NCI-H1105 (cell line): ENCODE measurements at regions not wholly inside any gene's neighbourhood (a gene's known extent, or its start where the extent isn't known, plus 50 kb on each side); places are given as distances from the start of the nearest gene placed in this dataset.
"Not testable (repeated sequence)": the region's sequence is repeated elsewhere in the genome, so short reads cannot be mapped to it uniquely, and the experiment has no call there.

Experiments
- DNase-seq: peaks from one replicate; lab custom pipeline; 2025; lab: John Stamatoyannopoulos, UW

GRCh38 chr14:25546826-25547225 lies 496.9 kb upstream of the STXBP6 start:
- DNase-seq, result no peak

- peak; percentile 45 for DNase-seq
Observed at GRCh38 chr14:25537846-25538455, 488.0 kb upstream of the STXBP6 start.

GRCh38 chr14:25526290-25526689 lies 476.3 kb upstream of the STXBP6 start:
- no peak for DNase-seq

GRCh38 chr14:25522926-25523325 lies 473.0 kb upstream of the STXBP6 start:
- no peak for DNase-seq

- DNase-seq, result no peak
Observed at GRCh38 chr14:25522116-25522515, 472.2 kb upstream of the STXBP6 start.

GRCh38 chr14:25521616-25522015 lies 471.7 kb upstream of the STXBP6 start:
- DNase-seq, result no peak

- no peak for DNase-seq
Observed at GRCh38 chr14:25520821-25521220, 470.9 kb upstream of the STXBP6 start.

GRCh38 chr14:25518364-25518763 lies 468.4 kb upstream of the STXBP6 start:
- no peak for DNase-seq

GRCh38 chr14:25516838-25517237 lies 466.9 kb upstream of the STXBP6 start:
- DNase-seq, result no peak

GRCh38 chr14:25508845-25509244 lies 458.9 kb upstream of the STXBP6 start:
- DNase-seq, result no peak

- no peak for DNase-seq
Observed at GRCh38 chr14:25501749-25502148, 451.8 kb upstream of the STXBP6 start.

- DNase-seq, result no peak
Observed at GRCh38 chr14:25488961-25489360, 439.0 kb upstream of the STXBP6 start.

- DNase-seq, result no peak
Observed at GRCh38 chr14:25485381-25485780, 435.4 kb upstream of the STXBP6 start.

- no peak for DNase-seq
Observed at GRCh38 chr14:25484906-25485305, 435.0 kb upstream of the STXBP6 start.

- DNase-seq, result no peak
Observed at GRCh38 chr14:25484235-25484634, 434.3 kb upstream of the STXBP6 start.

GRCh38 chr14:25477316-25478098 lies 427.6 kb upstream of the STXBP6 start:
- DNase-seq, result no peak

GRCh38 chr14:25472700-25473099 lies 422.8 kb upstream of the STXBP6 start:
- DNase-seq, result no peak

GRCh38 chr14:25464772-25465171 lies 414.8 kb upstream of the STXBP6 start:
- DNase-seq, result no peak

- DNase-seq, result no peak
Observed at GRCh38 chr14:25464078-25464477, 414.1 kb upstream of the STXBP6 start.

- DNase-seq, result no peak
Observed at GRCh38 chr14:25463480-25463879, 413.5 kb upstream of the STXBP6 start.

GRCh38 chr14:25461780-25462179 lies 411.8 kb upstream of the STXBP6 start:
- no peak for DNase-seq

GRCh38 chr14:25444381-25444780 lies 394.4 kb upstream of the STXBP6 start:
- no peak for DNase-seq

- not testable (repeated sequence) for DNase-seq
Observed at GRCh38 chr14:25440382-25440781, 390.4 kb upstream of the STXBP6 start.

GRCh38 chr14:25436906-25437305 lies 387.0 kb upstream of the STXBP6 start:
- no peak for DNase-seq
